Cerebellar cortex (tissue), 1 donor: ENCODE measurements at regions not wholly inside any gene's neighbourhood (a gene's known extent, or its start where the extent isn't known, plus 50 kb on each side); places are given as distances from the start of the nearest gene placed in this dataset.

ENCODE experiments used
- DNase-seq: peaks from one replicate; pipeline ENCODE4 v3.0.0-alpha.2; 2015; ENCODE audit warnings: low spot score

DNA sequence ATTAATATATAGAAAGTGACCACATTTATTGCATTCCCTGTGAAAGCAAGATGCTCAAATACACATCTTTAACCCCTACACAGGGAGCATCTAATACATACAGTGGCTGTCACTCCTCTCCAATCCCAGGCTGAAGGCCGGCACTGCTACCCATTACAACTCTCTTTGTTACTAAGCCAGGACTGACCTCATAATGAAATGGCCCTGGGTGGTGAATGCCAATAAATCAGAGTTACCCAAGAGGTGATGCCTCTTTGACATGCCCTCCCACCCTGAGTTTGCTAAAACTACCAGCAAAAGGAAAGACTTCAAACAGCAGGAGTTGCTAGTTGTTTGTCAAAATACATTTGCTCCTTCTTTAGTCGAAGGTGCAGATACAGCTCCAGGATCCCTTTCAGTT is 214.2 kb downstream of the FOXA2 start:
- no peak for DNase-seq

DNA sequence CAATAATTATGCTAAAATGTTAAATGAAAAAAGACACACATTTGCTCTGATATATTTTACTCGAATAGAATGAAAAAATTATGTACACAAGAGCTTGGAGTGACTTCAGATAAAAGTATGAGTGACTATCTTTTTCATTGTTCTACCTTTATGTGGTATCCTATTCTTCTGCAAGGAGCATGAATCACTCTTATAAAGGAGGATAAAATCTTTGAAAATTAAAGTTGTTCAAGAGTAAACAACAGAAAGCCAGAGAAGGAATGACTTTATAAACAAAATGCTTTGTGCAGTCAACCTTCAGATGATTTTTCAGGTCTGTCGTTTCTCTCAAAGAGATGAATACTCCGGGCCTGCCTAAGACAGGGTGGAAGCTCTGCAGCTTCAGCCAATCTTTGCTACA is 215.3 kb downstream of the FOXA2 start:
- no peak for DNase-seq

DNA sequence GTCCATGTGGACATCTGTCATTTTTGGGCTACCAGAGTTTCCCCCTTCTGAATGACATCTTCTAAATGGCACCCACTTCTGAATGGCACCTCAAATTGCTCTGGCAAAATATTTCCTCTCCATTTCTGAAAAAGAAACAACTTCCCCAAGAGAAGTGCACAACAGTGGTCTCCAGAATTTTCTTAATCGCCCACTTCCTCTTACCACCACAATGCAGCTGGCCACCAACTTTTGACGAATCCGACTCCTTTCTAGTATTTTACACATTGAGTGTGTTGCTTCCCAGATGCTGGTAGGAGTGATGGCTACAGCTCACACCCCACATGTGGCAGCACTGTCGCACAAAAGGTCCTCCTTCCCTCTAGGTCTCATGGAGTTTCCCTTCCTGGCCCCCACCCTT is 216.1 kb downstream of the FOXA2 start:
- no peak for DNase-seq

DNA sequence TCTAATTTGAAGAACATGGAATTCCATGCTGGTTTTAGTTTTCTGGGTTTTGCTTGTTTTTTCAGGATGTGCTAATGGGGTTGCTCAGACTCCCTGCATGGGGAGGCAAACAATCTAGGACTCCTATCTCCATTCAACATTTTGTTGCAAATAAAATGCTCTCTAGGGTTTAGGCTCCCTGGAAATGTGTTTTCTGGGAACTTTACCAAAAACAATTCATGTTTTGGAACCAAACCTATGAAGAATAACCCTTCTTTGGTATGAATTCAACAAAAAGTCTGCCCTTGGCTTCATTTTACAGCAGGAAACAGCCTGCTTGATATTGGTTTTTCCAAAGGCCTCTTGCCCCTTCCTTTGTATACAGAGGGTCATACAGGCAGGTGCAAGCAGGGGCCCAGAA is 217.7 kb downstream of the FOXA2 start:
- no peak for DNase-seq

DNA sequence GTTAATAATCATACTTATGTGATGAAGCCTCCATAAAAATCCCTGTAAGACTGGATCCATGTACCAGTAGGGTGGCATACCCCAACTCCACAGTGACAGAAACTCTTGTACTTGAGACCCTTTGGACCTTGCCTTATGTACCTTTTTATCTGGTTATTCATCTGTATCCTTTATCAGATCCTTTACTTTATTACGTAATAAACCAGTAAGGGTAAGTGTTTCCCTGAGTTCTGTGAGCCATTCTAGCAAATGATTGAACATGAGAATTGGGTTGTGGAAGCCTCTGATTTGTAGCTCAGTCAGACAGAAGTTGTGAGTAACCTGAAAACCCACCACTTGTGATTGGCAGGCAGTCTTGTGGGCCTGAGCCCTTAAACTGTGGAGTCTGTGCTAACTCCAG is 229.7 kb downstream of the FOXA2 start:
- DNase-seq = no peak

GRCh38 chr20:22353586-22353985 is 230.8 kb downstream of the FOXA2 start:
- no peak for DNase-seq

DNA sequence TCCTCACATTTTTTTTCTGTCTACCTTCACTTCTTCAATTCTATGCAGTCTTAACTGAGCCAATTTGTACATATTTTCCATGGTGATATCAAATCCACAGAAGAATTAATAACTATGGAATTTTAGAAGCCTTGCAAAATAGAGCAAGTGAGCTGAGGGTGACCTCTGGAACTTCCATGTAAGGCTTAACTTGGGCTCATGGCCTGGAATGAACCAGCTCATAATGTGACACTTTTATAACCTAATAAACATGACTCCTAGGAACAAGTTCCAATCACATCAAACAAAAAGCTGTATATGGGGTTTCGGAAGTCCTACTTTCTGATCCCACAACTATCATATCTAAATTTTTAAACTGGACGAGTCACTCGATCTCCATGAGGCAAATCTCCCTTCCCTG is 232.4 kb downstream of the FOXA2 start:
- DNase-seq = no peak

DNA sequence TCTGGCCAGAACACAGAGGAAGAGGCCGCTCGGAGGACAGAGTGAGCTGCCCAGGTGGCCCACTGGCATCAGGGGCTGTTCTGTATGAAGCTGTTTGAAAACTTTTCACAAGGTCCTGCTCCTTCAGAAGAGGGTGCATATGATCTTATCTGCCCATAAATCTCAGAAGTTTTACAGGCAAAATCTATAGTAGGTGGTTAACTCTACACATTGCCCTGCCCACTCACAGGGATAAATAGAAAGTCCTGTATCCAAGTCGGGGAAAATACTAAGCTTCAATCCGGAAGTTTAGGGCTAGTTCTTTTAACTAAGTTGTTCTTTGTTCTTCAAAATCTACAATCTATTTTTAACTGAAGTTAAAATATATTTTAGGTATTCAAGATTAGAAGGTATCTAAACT is 233.7 kb downstream of the FOXA2 start:
- no peak for DNase-seq

GRCh38 chr20:22348010-22348409 is 236.4 kb downstream of the FOXA2 start:
- no peak for DNase-seq

- DNase-seq = no peak
Observed at GRCh38 chr20:22346716-22347115, 237.7 kb downstream of the FOXA2 start.

DNA sequence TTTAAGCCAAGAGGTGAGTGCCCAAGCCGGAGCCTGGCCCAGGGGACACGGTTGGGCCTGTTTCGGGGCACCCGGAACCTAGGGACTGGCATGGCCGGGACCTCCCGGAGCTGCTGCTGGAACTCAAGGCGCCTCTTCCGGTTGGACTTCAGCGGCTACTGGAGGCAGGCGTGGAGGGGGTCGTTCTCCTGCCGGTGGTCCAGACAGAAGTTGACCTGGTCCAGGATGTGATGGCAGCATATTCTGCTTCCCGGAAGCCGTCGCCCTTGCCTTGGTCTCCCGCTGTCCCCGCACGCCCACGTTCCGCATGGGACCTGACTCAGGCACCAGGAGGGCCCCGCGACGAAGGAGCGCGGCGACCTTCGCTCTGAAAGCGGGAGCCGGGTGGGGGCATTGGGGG is 240.8 kb downstream of the FOXA2 start:
- no peak for DNase-seq

DNA sequence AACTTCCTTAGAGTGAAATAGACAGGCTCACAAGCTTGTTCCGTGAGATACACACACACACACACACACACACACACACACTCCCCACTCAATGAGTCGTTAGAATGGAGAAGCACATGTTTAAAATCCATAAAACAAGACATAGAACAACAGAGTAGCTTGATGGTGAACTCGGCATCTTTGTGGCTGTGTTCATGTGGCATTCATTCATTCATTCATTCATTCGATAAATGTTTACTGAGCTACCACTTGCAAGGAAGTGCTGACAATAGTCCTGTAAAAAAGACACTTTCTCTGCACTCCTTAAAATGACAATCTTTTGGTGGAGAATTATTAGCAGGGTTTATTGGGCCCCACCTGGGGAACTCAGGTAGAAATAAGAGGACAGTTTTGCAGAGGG is 242.0 kb downstream of the FOXA2 start:
- no peak for DNase-seq

- DNase-seq = no peak
Observed at GRCh38 chr20:22341508-22341907, 242.9 kb downstream of the FOXA2 start.

DNA sequence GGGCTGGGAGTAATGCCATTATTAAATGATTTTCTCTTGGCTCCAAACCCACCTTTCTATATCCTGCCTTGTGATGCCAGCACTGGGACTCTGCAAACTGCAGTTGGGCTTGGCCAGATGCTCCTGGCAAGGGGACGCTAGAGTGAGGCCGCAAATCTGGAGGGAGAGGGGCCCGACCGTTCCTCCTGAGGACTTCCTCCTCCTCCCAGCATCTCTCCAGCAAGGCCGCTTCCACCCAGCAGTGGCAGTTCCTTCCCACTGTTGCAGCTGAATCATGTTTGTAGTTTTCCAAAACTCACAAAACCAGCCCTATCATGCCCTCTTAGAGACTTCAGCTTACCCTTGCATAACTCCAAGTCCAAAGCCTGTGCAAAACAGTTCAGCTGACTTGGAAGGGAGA is 244.4 kb downstream of the FOXA2 start:
- DNase-seq = no peak

DNA sequence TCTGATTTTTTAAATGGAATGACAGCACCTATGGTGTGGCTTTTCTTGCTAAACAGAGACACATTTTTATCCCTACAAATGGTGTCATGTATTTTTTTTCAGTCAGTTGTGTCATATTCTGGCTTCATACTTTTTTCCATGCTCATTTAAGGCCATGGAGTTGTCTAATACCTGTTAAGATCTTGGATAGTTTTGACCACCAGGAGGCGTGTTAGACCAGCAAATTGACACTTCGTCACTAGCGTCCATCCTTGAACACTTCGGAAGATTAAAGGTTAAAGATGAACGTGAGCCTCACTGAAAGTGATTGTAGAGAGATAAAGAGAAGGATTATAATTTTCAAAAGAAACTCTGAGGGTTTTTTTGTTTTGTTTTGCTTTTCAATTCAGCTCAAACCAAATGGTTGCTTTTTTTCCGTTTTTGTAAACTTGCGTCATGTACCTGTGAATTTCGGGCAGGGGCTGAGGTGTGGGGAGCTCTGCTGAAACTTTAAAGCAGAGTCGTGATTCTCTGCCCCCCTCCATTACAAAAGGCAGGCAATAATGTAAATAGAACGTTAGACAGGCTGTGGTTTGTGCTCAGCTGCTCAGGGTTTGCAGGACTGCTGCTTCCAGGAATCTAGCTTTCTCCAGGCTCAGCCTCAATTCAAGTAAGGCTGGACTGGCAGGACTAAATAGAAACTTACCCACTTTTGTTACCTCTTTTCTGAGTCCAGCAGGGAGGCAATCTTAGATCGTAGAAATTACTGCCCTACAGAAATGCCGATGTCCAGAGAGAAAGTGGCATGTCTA is 245.1 kb downstream of the FOXA2 start:
- DNase-seq = peak; percentile 51

GRCh38 chr20:22338140-22338708 is 246.1 kb downstream of the FOXA2 start:
- DNase-seq = no peak

DNA sequence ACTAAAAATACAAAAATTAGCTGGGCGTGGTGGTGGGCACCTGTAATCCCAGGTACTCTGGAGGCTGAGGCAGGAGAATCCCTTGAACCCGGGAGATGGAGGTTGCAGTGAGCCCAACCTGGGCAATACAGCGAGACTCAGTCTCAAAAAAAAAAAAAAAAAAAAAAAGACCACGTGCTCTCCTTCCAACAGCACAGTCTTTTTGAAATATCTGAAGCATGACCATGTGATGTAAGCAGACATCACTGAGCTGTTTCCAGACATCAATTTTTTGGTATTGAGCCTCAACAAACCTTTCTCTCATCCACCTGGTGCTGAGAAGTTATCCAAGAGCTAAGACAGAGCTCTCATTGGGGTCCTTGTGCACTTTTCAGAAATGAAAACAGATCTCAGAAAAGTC is 249.2 kb downstream of the FOXA2 start:
- no peak for DNase-seq

DNA sequence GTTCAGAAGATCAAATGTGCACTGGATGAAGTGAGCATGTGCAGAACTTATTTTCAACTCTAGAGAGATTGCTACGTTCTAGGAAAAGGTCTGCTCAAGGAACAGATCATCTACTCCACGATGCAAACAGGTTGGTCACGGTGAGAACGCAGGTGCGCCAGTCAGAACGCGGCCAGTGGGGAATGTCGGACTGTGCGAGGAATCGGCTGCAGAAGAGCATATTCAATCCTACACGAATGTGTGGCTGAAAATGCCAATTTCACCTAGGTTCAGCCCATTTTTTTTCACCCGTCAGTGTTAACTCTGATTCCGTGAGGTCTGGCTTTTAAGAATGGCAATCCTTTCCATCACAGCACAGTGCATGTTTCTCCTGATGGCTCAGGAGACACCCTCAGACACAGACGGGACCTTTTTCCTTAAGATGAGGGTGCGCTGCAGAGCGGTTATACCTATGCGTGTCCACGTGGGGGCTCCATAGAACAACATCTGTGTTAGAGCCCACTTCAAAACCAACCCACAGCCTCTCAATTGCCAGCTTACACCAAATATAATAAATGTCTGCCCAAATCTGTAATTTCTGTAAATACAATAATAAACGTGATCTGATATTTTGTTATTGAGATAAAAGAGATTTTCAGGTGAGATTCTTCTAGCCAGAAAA is 250.4 kb downstream of the FOXA2 start:
- peak; percentile 55 for DNase-seq

DNA sequence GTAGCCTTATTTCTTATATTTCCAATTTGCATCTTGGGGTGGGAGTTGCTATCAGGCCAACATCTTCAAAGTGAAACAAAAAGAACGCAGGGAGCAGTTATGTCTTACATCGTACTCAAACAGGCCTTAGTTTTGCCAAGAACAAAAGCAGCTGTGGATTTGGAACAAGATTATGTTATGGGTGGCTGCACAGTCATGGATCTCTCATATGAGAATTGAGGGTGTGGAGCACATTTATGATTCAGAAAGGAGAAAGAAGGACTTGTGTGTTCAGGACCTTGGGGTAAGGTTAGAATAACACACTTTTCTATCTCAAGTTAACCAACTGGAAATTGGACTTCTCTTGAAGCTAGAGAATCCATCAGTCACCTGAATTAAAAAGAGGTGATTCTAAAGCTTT is 259.9 kb downstream of the FOXA2 start:
- no peak for DNase-seq

DNA sequence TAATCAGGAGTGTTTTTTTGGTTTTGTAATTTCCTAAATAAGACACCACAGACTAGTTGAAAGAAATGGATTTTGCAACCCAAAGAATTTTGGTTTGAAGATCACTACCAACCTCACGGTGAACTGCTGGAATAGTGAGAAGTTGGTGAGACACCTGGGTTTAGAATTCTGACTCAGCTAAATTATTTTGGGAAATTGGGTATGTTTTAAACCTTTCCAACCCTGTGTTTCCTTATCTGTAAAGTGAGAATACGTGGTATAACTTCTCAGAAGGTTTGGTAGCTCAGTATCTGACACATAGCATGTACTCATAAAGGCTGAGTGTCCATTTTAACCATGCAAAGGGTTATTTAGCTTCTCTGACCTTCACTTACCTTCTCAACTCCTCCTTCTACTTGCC is 261.9 kb downstream of the FOXA2 start:
- DNase-seq = no peak

GRCh38 chr20:22321191-22321590 is 263.2 kb downstream of the FOXA2 start:
- DNase-seq = no peak

- DNase-seq = no peak
Observed at GRCh38 chr20:22320245-22320915, 264.0 kb downstream of the FOXA2 start.

- no peak for DNase-seq
Observed at GRCh38 chr20:22315771-22316170, 268.6 kb downstream of the FOXA2 start.
